Gastroesophageal sphincter (tissue), 3 donors: ENCODE measurements at regions not wholly inside any gene's neighbourhood (a gene's known extent, or its start where the extent isn't known, plus 50 kb on each side); places are given as distances from the start of the nearest gene placed in this dataset.

Experiments used
- EP300 ChIP-seq: sonication (generic); formaldehyde crosslinking; IDR thresholded peaks from one replicate; pipeline ENCODE4 v1.6.1; 2017; ENCODE audit warnings: antibody characterized with exemption, mild to moderate bottlenecking
- POLR2A ChIP-seq, 2 donors: fragments of 450-650 bp; IDR thresholded peaks; one replicate each; pipeline ENCODE4 v1.6.1; 2017; ENCODE audit warnings: antibody characterized with exemption in 2 of 2, mild to moderate bottlenecking in 2 of 2, moderate library complexity in 1 of 2
- POLR2AphosphoS5 ChIP-seq: sonication (generic); formaldehyde crosslinking; IDR thresholded peaks from one replicate; pipeline ENCODE4 v1.6.1; 2017; ENCODE audit warnings: antibody characterized with exemption
- TF ChIP-seq, protein P1 (sequence below), 4 experiments: fragments of 200-600 bp in 2 of 4; fragments of 450-650 bp in 2 of 4; sonication (generic) in 1 of 4; IDR thresholded peaks; one replicate each; pipeline ENCODE4 v1.5.1; 2017 to 2019; ENCODE audit warnings: antibody characterized with exemption in 4 of 4, mild to moderate bottlenecking in 2 of 4, moderate library complexity in 2 of 4

- TF ChIP-seq, protein P1, sequence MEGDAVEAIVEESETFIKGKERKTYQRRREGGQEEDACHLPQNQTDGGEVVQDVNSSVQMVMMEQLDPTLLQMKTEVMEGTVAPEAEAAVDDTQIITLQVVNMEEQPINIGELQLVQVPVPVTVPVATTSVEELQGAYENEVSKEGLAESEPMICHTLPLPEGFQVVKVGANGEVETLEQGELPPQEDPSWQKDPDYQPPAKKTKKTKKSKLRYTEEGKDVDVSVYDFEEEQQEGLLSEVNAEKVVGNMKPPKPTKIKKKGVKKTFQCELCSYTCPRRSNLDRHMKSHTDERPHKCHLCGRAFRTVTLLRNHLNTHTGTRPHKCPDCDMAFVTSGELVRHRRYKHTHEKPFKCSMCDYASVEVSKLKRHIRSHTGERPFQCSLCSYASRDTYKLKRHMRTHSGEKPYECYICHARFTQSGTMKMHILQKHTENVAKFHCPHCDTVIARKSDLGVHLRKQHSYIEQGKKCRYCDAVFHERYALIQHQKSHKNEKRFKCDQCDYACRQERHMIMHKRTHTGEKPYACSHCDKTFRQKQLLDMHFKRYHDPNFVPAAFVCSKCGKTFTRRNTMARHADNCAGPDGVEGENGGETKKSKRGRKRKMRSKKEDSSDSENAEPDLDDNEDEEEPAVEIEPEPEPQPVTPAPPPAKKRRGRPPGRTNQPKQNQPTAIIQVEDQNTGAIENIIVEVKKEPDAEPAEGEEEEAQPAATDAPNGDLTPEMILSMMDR (IDR thresholded peaks at IDR 0.05) = no peak
- TF ChIP-seq POLR2AphosphoS5 = no peak
- no peak for TF ChIP-seq POLR2A (IDR thresholded peaks at IDR 0.05)
- no peak for TF ChIP-seq EP300
Observed at GRCh38 chrX:5220421-5220820, 1008.2 kb downstream of the NLGN4X start.
